ENCODE measurements at regions not wholly inside any gene's neighbourhood (a gene's known extent, or its start where the extent isn't known, plus 50 kb on each side); places are given as distances from the start of the nearest gene placed in this dataset.
"Not testable (repeated sequence)": the region's sequence is repeated elsewhere in the genome, so short reads cannot be mapped to it uniquely, and the experiment has no call there.

DNA sequence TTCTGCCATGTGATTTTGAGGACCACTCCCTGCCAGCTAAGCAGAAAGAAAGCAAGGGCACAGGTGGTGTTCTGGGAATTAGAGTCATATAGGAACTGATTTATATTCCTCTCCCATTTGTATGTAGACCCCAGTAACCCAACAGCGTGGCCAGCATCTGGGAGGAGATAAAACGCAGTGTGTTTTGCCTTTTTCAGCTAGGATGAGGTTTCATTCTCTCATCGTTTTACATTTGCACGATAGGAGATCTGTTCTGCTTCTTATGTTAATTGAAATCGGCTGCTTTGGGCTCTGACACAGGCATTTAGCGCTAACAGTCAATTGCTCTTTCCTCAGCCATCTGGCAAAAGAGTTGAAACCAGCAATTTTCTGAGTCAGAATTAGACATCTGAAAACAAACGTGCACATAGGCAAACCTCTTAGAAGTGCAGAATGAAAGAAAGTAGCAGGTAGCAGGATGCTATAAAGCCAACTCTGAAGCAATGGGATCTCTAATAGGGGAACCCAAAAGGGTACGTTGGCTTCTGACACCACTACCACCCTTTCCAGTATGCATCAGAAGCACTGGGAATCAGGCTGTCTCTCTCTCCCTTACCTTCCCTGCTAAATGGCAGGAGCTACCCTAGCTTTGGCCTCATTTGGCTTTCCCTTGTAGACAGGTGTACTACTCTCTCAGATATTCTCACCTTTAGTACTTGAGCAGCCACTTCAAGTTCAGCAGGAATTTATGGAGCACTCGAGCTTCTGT, 219.1 kb downstream of the PHLDA1 start:
- DNase-seq (ENCODE audit: low read depth in 1 of 2, low spot score in 1 of 2) = no peak

DNA sequence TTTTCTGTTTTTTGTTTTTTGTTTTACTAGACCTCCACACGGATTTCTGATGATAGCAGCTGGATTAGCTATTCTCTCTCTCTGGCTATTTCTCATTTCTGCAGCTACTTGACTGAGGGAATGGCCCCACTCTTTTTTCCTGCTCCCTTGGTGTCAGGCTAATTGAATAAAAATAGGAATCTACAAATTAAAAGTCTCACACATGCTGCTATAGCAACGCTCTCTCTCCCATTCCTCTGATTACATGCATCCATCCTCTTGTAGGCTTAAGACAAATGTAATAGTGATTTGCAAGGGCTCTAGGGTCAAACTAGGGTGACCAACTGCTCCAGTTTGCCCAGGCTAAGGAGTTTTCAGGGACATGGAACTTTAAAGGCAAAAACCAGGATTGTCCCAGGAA, 221.8 kb downstream of the PHLDA1 start:
- no peak for DNase-seq (ENCODE audit: low read depth in 1 of 2, low spot score in 1 of 2)

DNA sequence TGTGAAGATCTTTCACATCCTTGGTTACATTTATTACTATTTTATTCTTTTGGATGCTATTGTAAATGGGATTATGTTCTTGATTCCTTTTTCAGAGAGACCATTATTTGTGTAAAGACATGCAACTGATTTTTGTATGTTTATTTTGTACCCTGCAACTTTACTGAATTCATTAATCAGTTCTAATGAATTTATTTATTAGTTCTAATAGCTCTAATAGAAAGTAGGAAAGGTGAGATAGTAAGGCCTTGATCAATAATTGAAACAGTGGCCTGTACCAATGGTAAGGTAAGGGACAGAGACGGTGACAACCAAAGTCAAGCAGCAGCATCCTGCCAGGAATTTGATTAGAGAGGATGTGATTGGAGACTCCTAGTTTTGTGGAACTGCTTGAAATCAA, 224.1 kb downstream of the PHLDA1 start:
- DNase-seq (ENCODE audit: low read depth in 1 of 2, low spot score in 1 of 2) = no peak

DNA sequence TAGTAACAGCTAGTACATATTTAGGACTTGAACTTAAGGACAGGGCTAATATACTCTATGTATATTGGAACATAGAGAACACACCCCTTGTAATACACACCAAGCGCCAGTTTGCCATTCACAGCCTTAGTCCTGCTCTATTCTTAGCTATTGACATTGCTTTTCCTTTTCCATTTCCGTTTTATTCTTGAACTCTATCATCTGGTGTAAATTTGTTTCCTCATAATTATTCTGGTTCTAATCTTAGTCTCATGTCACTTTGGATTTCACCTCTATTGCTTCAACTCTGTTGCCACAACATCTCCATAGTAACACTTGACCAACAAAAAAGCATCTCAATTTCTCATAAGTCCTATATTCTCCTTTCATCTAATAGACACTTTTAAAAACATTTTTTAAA, 225.7 kb downstream of the PHLDA1 start:
- no peak for DNase-seq (ENCODE audit: low read depth in 1 of 2, low spot score in 1 of 2)

DNA sequence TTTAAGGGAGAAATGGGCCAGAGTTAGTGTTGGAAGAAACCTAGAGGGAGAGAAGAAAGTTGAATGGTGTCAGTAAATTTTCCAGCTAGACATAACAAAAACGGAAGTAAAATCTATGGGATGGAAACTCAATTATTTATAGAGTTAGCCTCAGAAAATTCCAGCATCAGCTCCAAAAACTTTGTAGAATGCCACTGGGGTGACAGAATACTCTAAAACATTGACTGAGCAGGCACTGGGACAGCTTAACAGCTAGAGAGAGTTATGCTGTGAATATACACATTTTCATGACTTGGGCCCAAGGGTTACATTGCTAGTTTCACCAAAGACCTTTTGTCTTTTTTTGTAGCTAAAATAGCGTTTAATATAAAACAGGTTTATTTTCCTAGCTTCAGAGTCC, 226.3 kb downstream of the PHLDA1 start:
- DNase-seq (ENCODE audit: low read depth in 1 of 2, low spot score in 1 of 2) = no peak

DNA sequence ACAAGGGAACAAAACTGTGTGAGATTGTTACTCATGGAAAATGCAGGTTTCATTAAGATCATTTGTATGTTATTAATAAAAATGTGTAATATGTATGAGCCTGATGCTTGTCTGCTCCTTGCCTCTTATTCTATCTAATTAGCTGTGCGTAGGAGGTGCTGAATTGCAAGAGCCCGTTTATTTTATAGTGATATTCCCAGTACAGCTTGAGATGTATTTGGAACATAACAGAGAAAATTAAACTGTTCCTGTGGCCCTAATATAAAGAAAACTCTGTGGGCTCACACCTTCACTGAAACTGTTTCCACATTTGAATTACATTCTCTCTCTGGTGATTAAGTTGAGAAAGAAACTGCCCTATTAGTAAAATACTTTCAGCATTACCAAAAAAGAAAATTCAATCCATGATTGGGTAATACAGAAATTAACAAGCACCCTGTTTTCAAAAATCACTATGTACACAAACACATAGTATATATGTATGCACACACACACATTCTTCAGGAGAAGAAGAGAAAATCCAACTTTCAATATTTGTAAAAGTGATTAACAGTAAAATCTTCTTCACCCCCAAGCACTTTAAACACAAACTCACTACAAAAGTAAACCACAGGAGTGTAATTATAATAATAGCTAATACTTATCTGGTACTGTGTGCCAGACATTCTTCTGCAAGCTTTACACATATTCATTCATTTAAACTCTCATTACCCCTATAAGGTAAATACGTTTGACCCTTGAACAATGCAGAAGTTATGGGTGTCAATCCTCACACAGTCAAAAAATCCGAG, 233.2 kb downstream of the PHLDA1 start:
- no peak for DNase-seq (ENCODE audit: low read depth in 1 of 2, low spot score in 1 of 2)

DNA sequence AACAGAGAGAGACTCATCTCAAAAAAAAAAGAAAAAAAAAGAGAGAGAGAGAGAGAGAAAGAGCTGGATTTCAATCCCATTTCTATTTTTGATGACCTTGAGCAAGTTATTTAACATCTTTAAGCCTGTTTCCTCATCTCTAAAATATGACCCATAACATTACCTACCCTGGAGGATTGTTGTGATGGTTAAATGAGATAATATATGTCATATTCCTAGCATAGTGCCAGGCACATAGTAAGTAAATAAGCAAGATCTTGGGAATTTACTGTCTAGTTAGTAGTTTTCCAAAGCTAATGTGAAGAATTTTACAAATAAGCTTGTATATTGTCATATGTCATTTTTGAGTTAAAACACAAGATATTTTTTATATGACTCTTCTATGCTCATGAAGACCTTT, 236.5 kb downstream of the PHLDA1 start:
- no peak for DNase-seq (ENCODE audit: low read depth in 1 of 2, low spot score in 1 of 2)

DNA sequence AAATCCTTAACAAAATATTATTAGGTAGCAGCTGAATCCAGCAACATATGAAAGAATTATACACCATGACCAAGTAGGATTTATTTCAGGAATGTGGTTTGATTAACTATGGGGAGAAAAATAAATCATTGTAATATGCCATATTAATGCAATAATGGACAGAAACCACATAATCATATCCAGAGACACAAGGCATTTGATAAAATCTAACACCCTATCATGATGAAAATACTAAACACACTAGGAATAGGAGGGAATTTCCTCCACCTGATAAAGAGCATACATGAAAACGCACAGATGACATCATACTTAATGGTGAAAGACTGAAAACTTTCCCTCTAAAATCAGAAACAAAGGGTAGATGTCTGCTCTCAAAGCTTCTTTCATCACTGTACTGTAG, 238.9 kb downstream of the PHLDA1 start:
- no peak for DNase-seq (ENCODE audit: low read depth in 1 of 2, low spot score in 1 of 2)

DNA sequence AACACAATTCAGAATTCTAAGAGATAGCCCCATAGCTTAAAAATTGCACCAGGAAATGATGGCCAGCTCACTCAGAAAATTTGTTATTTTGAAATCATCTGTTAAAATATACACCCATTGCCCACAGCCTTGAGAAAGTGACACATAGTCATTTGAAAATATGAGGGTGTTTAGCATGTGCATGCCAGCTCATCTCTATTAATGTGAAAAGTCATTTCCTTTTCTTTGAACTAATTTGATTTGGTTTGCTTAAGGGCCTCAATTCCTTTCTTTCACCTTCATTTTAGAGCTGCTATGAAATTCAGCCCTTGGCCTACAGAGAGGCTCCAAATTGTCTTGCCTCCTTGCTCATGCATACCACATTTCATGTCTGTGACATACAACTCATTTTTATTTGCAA, 241.4 kb downstream of the PHLDA1 start:
- DNase-seq (ENCODE audit: low read depth in 1 of 2, low spot score in 1 of 2) = no peak

DNA sequence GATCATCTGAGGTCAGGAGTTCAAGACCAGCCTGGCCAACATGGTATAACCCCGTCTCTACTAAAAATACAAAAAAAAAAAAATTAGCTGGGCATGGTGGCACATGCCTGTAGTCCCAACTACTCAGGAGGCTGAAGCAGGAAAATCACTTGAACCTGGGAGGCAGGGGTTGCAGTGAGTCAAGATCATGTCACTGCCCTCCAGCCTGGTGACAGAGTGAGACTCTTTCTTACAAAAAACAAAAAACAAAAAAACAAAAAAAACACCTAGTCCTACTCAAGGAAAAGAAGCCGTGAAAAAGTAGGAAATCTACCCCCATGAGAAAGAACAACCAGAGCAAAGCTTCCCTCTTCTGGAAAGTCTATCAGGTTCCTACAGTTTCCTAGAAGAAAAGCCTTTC, 244.4 kb downstream of the PHLDA1 start:
- not testable (repeated sequence) for DNase-seq (ENCODE audit: low read depth in 1 of 2, low spot score in 1 of 2)

DNA sequence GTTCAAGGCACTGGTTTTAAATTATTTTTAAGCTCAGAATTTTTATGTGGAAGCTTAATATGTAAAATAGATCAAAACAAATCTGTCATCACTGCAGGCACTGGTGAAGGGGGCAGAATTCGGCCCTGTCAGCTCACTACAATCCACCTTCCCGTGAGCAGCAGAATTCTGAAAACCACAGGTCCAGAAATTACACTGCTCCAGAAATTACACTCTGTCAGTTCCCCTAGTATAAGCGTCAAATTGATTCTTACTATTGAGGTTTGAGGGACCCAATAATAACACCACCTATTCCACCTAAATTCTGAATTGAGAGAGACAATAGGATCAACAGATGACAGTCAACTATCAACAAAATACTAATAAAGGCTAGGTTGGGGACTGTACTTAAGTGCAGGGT, 245.5 kb downstream of the PHLDA1 start:
- no peak for DNase-seq (ENCODE audit: low read depth in 1 of 2, low spot score in 1 of 2)

DNA sequence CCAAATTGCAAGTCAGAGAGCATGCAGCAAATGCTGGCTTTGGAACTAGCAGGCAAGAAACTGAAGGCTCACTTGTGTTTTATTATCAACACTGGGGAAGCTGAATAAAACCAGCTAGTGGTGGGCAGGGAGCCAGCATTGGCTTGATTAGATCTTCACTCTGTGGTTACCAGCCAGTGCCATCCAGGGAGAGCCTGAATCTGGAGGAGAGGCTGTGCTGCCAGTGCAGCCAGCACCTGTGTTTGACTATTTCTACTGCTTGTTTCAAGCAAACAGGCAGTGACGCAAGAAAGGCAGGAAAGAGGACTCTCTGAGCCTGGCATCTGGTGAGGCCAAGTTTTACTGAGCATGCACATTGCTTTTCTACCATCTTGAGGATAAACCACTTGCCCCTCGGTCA, 247.0 kb downstream of the PHLDA1 start:
- DNase-seq (ENCODE audit: low read depth in 1 of 2, low spot score in 1 of 2) = no peak

DNA sequence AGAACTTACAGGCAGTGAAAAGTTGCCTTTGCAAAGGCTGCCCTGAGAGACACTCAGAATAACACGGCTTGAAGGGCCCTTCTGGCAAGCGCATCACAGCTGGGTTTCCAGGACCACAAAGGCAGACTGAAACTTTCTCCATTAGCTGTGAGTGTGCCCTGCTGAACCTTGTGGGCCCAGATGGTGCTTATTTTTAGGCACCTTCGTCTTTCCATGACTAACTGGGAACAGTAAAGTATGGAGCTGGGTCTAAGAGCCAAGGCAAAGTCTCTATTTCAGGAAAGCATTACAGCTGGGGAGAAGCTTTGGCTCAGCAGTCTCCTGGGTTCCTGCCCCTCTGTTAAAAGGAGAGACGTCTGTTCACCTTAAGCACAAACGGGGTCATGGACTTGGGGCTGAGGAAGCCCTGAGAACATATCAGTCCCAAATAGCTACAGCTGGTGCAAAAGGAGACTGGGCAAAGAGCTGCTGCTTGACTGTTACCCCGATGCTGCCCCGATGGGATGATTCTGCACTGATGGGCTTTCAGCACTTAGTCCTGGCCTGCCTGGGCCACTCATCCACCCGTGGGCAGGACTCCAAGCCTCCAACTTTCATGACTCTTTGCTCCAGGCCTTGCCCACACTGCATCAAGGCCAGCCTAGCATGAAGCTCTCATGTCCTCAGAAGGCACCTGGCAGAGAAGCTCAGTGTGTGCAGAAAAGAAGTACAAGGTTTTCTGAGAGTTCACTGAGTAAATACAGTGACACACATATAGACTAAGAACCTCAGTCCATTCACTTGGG, 248.3 kb downstream of the PHLDA1 start:
- DNase-seq (ENCODE audit: low read depth in 1 of 2, low spot score in 1 of 2) = no peak

DNA sequence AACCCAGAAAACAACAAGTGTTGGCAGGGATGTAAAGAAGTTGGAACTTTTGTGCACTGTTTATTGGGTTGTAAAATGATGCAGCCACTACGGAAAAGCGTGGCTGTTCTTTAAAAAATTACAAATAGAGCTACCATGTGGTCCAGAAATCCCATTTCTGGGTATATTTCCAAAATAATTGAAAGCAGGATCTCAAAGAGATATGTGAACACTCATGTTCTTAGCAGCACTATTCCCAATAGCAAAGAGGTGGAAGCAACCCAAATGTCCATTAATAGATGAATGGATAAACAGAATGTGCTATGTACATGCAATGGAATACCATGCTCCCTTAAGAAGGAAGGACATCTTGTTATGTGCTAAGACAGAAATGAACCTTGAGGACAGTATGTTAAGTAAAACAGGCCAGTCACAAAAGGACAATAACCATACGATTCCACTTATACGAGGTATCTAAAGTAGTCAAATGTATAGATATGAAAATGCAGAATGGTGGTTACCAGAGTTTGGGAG, 249.5 kb downstream of the PHLDA1 start:
- no peak for DNase-seq (ENCODE audit: low read depth in 1 of 2, low spot score in 1 of 2)

DNA sequence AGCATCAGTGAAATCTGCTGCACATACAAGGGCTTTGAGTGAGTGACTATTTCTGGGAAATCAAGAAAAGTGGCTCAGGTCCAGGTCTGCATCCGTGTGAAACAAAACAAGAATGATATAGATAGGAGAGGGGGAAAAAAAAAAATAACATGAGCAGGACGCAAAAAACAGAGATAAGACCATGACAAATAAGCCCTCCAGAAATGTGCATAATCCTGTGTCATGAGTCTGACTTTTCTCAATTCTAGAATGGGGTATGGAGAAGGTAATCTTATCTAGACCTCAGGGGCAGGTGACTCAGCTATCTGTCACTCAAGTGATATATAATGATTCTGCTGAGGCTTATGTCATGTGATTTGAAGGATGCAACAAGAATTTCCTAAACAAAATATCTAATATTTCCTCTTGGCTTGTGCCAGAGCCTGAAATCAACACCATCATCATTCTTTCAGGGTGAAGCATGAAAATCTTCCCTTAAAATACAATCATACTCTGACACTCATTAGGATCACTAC, 250.0 kb downstream of the PHLDA1 start:
- DNase-seq (ENCODE audit: low read depth in 1 of 2, low spot score in 1 of 2) = peak in 1 of 2 donors; percentile 20

DNA sequence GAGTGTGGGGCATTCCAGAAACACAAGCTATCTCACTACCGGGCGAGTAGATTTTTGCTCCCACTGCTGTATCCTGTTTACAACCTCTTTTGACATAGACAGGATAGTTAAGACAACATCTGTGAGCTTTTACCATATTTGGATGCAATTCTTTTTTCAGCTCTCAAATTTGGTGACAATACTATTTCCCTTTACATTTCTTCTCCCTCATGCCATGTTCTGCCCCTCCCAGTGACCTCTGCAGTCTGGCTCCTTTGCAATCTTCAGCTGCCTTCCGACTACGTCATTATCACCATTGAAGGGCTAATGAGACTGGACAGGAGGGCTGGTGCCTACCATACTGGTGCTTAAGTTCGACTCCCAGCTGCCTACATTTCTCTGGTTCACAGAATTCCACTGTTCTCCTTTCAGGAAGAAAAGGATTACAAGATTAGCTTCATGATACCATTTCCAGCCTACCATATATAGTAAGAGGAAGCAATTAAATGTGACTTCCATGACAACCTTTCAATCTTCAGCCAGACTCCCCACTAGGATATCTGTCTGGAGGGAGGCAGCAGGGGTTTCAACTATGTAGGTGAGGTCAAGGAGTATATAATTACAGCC, 251.6 kb downstream of the PHLDA1 start:
- no peak for DNase-seq (ENCODE audit: low read depth in 1 of 2, low spot score in 1 of 2)

DNA sequence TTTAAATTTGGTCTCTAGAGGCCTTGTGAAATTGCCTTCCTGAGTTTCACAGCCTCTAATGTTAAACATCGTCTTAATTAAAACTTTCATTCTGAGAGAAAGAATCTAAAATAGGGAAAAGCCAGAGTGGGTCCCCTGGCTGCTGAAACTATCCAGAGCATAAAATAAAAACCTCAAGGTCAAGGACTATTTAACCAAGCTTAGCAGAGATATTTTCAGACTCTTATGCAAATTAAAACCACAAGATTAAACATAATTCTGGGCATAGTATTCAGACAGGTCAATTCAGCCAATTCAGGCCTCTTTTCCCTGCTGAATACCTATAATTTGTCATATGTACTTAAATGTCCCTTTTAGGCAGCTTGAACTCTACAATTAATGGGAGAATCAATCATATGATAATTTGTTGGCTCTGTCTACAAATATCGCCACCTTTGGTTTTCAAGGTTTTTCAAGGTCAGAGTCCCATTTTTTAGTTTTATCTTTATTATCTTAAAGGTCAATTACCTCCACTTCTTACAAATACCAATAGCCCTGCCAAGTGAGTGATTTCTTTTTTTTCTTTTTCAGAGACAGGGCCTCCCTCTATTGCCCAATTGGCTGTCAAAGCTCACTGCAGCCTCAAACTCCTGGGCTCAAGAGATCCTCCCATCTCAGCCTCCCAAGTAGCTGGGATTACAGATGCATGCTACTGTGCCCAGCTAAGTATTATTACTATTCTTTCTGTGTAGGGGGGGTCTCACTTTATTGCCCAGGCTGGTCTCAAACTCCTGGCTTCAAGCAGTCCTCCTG, 257.1 kb downstream of the PHLDA1 start:
- no peak for DNase-seq (ENCODE audit: low read depth in 1 of 2, low spot score in 1 of 2)

DNA sequence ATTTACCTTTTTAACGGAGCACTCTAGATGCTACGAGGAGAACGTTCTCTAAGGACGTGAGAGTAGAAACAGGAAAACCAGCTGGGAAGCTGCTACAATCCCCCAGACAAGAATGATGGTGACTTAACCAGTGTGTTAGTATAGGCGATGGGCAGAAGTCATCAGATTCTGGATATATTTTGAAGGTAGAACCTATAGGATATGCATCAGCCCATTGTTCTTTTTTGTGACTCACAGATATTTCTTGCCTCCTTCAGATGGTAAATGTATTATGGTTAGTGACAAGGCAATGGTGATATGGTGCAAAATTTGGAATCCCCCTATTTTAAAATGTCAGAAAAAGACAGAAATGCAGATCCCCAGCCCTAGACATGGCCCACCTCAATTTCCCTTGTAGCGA, 258.2 kb downstream of the PHLDA1 start:
- DNase-seq (ENCODE audit: low read depth in 1 of 2, low spot score in 1 of 2) = no peak

DNA sequence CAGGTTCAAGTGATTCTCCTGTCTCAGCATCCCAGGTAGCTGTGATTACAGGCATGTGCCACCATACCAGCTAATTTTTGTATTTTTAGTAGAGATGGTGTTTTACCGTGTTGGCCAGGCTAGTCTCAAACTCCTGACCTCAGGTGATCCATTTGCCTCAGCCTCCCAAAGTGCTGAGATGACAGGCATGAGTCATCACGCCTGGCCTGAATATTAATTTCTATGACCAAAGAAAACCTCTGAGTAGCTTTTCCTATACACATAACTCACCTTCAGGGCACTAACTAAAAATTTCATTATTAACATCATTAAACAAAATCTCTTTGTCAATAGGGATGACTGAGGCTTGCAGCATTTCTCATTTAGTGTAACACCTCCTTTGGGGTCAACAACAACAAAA, 259.6 kb upstream of the KRR1 start:
- no peak for DNase-seq (ENCODE audit: low read depth in 1 of 2, low spot score in 1 of 2)

DNA sequence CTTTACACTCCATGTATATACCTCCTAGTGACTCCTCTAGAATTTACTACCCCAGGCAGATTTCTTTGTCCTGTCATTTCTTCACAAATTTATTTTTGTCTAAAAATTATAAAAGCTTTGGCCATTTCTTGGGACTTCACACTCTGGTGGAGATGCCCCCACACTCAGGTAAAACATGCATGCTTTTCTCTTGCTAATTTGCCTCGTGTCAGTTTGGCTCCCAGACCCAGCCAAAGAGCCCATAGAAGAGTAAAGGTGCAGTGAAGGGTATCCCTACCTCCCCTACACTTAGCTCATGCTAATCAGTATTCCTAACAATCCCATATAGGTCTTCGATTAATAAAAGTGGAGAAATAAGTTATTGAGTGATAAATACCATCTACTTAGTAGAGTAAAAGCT, 256.5 kb upstream of the KRR1 start:
- no peak for DNase-seq (ENCODE audit: low read depth in 1 of 2, low spot score in 1 of 2)
